GM18498 (cell line): ENCODE measurements at regions not wholly inside any gene's neighbourhood (a gene's known extent, or its start where the extent isn't known, plus 50 kb on each side); places are given as distances from the start of the nearest gene placed in this dataset.

Experiments used
- ATAC-seq: cut with Tn5 transposase; IDR thresholded peaks from one replicate; pipeline ENCODE4 v1.9.1; 2021; ENCODE audit warnings: mild to moderate bottlenecking, moderate library complexity; ENCODE audit not compliant: unreplicated experiment

GRCh38 chr14:51307551-51307950 lies 67.5 kb downstream of the TMX1 start:
- ATAC-seq: no peak

- ATAC-seq: no peak
These were observed 68.8 kb downstream of the TMX1 start for GRCh38 chr14:51308866-51309265.

- ATAC-seq: no peak
These were observed 70.5 kb downstream of the TMX1 start for GRCh38 chr14:51310505-51310944.

- no peak for ATAC-seq
These were observed 74.4 kb downstream of the TMX1 start for GRCh38 chr14:51314321-51315015.

- ATAC-seq: no peak
These were observed 77.3 kb downstream of the TMX1 start for GRCh38 chr14:51317373-51317772.

GRCh38 chr14:51318813-51319597 lies 79.0 kb downstream of the TMX1 start:
- ATAC-seq: no peak

DNA sequence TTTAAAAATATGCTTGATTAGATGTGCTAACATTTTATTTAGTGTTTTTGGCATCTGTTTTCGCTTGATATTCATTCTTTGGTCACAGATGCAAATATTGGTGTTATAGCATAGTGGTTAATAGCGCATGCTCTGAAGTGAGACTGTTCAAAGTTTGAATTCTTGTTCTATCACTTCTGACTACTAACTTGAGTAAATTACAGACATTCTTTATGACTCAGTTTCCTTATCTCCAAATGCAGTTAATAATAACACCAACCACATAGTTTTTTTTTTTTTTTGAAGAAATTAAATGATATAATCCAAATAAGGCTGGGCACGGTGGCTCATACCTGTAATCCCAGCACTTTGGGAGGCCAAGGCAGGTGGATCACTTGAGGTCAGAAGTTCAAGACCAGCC lies 81.0 kb downstream of the TMX1 start:
- ATAC-seq: no peak

DNA sequence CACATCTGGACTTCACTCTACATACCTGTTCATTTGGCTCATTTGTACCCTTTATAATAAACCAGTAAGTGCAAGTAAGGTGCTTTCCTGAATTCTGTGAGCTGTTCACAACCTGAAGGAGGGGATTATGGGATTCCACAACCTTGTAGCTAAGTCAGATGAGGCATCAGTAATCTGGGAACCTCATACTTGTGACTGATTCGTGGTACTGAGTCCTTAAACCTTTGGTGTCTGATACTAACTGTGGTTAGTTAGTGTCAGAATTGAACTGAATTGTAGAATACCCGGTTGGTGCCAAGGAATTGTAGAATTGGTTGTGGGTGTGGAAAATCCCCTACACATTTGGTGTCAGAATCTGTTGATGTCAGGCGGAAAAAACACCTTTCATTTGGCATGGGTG lies 83.4 kb downstream of the TMX1 start:
- no peak for ATAC-seq

- ATAC-seq: no peak
These were observed 87.3 kb downstream of the TMX1 start for GRCh38 chr14:51327376-51327775.

- ATAC-seq: no peak
These were observed 88.2 kb downstream of the TMX1 start for GRCh38 chr14:51328064-51328771.

- ATAC-seq: no peak
These were observed 88.8 kb downstream of the TMX1 start for GRCh38 chr14:51328772-51329353.

GRCh38 chr14:51331486-51332367 lies 91.7 kb downstream of the TMX1 start:
- ATAC-seq: no peak

GRCh38 chr14:51333299-51333698 lies 93.3 kb downstream of the TMX1 start:
- ATAC-seq: no peak

- ATAC-seq: no peak
These were observed 94.0 kb downstream of the TMX1 start for GRCh38 chr14:51333901-51334521.

- ATAC-seq: no peak
These were observed 94.5 kb downstream of the TMX1 start for GRCh38 chr14:51334566-51334965.

- no peak for ATAC-seq
These were observed 95.5 kb downstream of the TMX1 start for GRCh38 chr14:51335531-51335930.

GRCh38 chr14:51335961-51336723 lies 96.1 kb downstream of the TMX1 start:
- ATAC-seq: no peak

DNA sequence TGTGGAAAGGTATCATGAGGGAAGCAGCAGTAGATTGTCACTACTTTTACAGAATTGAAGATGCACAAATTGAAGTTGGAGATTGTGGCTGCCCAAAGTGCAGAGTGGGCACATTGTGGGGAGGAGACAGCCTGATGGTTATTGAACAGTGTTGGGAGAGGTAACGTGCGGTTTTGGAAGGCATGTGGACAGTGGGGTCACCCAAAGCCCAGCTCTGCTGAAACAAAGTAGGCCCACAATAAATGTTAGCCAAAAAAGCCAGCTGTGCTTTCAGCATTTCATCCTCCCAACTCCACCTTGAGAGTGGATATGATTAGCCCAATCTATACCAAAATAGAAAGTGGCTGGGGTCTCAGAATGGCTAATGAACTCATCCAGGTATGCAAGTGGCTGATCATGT lies 96.7 kb downstream of the TMX1 start:
- ATAC-seq: no peak

- no peak for ATAC-seq
These were observed 97.5 kb downstream of the TMX1 start for GRCh38 chr14:51337520-51337919.
